Inflammatory macrophage treated with lipopolysaccharide for 1 hour (primary cell): ENCODE measurements at regions not wholly inside any gene's neighbourhood (a gene's known extent, or its start where the extent isn't known, plus 50 kb on each side); places are given as distances from the start of the nearest gene placed in this dataset.
"Not testable (repeated sequence)": the region's sequence is repeated elsewhere in the genome, so short reads cannot be mapped to it uniquely, and the experiment has no call there.

Experiments
- DNase-seq, 2 donors: peaks; one replicate each; pipeline ENCODE4 v3.0.0-alpha.2; 2020 to 2022

- DNase-seq = not testable (repeated sequence)
Measured at GRCh38 chr2:66094689-66095088, 340.2 kb upstream of the MEIS1 start.

- no peak for DNase-seq
Measured at GRCh38 chr2:66093371-66093770, 341.6 kb upstream of the MEIS1 start.

- no peak for DNase-seq
Measured at GRCh38 chr2:66084948-66085590, 349.9 kb upstream of the MEIS1 start.

GRCh38 chr2:66082581-66082980 is 352.3 kb upstream of the MEIS1 start:
- DNase-seq = no peak

- no peak for DNase-seq
Measured at GRCh38 chr2:66080127-66080526, 354.8 kb upstream of the MEIS1 start.

GRCh38 chr2:66073172-66073571 is 361.8 kb upstream of the MEIS1 start:
- no peak for DNase-seq

- no peak for DNase-seq
Measured at GRCh38 chr2:66070721-66071602, 364.0 kb upstream of the MEIS1 start.

- DNase-seq = no peak
Measured at GRCh38 chr2:66069937-66070720, 364.8 kb upstream of the MEIS1 start.

- no peak for DNase-seq
Measured at GRCh38 chr2:66066032-66066431, 368.9 kb upstream of the MEIS1 start.

- DNase-seq = no peak
Measured at GRCh38 chr2:66059332-66059731, 375.6 kb upstream of the MEIS1 start.

GRCh38 chr2:66058675-66059074 is 376.2 kb upstream of the MEIS1 start:
- DNase-seq = no peak

- DNase-seq = no peak
Measured at GRCh38 chr2:66057844-66058243, 377.1 kb upstream of the MEIS1 start.

- no peak for DNase-seq
Measured at GRCh38 chr2:66050392-66050791, 384.5 kb upstream of the MEIS1 start.

- DNase-seq = no peak
Measured at GRCh38 chr2:66048667-66049066, 386.3 kb upstream of the MEIS1 start.

- no peak for DNase-seq
Measured at GRCh38 chr2:66041902-66042657, 392.8 kb upstream of the MEIS1 start.

- DNase-seq = no peak
Measured at GRCh38 chr2:66036948-66037347, 398.0 kb upstream of the MEIS1 start.

GRCh38 chr2:66034467-66034866 is 400.5 kb upstream of the MEIS1 start:
- no peak for DNase-seq

- no peak for DNase-seq
Measured at GRCh38 chr2:66032226-66032775, 402.6 kb upstream of the MEIS1 start.

- no peak for DNase-seq
Measured at GRCh38 chr2:66031236-66031635, 403.7 kb upstream of the MEIS1 start.

- DNase-seq = no peak
Measured at GRCh38 chr2:66030553-66030952, 404.4 kb upstream of the MEIS1 start.

- DNase-seq = no peak
Measured at GRCh38 chr2:66024391-66024790, 410.5 kb upstream of the MEIS1 start.

- no peak for DNase-seq
Measured at GRCh38 chr2:66021296-66021695, 413.6 kb upstream of the MEIS1 start.

- DNase-seq = no peak
Measured at GRCh38 chr2:66017763-66018162, 417.2 kb upstream of the MEIS1 start.
